Activated CD4-positive, alpha-beta memory T cell treated with anti-CD3 and anti-CD28 coated beads, Interleukin-2, amount 10 ng/mL, durations not matched to agents 7 days and 5 days (primary cell): ENCODE measurements at regions not wholly inside any gene's neighbourhood (a gene's known extent, or its start where the extent isn't known, plus 50 kb on each side); places are given as distances from the start of the nearest gene placed in this dataset.

Experiments used
- CTCF ChIA-PET: fragments of 350-600 bp; sonication (Branson Sonifier 250); formaldehyde crosslinking; loops from one replicate; lab custom pipeline; 2021; ENCODE audit warnings: antibody characterized with exemption, inconsistent platforms; lab: Charles Lee
- POLR2A ChIA-PET: fragments of 350-600 bp; sonication (Branson Sonifier 250); formaldehyde crosslinking; loops from one replicate; lab custom pipeline; 2021; ENCODE audit warnings: antibody characterized with exemption; lab: Charles Lee
- DNase-seq: peaks from one replicate; pipeline ENCODE4 v3.0.0-alpha.2; 2020
- H3K27ac Mint-ChIP-seq: one replicate; pipeline ENCODE4 v1.8.0; 2021; ENCODE audit warnings: mild to moderate bottlenecking, mixed read lengths
- H3K27me3 Mint-ChIP-seq: one replicate; pipeline ENCODE4 v1.8.0; 2021; ENCODE audit warnings: mixed read lengths
- H3K36me3 Mint-ChIP-seq: one replicate; pipeline ENCODE4 v1.8.0; 2021; ENCODE audit warnings: low read depth, mixed read lengths
- H3K4me1 Mint-ChIP-seq: one replicate; pipeline ENCODE4 v1.8.0; 2021; ENCODE audit warnings: mixed read lengths
- H3K4me3 Mint-ChIP-seq: one replicate; pipeline ENCODE4 v1.8.0; 2021; ENCODE audit warnings: mild to moderate bottlenecking, mixed read lengths
- H3K9me3 Mint-ChIP-seq: one replicate; pipeline ENCODE4 v1.8.0; 2021; ENCODE audit warnings: mixed read lengths

DNA sequence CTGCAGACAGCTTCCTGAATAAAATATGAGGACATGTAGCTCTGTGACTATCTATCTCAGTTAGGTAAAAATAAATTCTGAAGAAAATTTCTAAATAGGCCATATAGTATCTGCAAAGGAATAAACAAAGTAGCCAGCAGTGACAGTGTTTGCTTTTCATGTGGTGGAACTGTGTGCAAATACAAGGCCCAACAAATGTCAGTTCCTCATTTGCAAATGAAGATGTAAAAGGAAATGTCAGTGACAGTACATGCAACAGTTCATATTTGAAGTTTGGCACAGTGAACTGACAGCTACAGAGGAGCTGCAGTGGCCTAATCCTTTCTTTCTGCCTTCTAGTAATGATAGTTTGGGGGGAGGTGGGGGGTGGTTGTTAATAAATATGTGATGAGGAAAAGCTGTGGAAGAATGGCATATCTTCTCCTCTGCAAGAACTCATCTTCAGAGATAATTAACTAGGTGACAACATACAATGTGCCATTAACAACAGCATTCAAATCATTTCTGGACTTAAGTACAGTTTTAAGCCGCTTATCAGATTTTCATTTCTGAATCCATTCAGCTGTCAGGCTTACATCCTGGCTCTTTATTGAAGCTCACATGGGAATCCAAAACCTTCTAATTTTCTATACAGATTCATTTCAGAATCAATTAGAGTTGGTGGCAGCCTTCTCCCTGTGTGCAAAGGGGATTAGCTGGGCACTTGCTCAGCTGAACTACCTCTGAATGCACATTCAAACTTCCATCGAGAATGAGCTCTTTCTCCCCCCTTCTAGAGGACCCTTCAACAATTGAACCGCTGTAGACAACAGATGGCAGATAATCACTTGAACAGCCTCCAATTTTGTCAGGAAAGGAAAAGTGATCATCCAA is 1059.0 kb upstream of the EPHA7 start:
- Mint-ChIP-seq H3K9me3 (peaks cover 8% of the 10 kb centered on the region), H3K27ac (no peak overlapping the region), H3K36me3 (no peaks in the 10 kb centered on the region), H3K4me1 (no peaks in the 10 kb centered on the region), H3K4me3 (no peak overlapping the region), H3K27me3 (no peaks in the 10 kb centered on the region)
- CTCF ChIA-PET = no interaction called here
- DNase-seq = no peak
- POLR2A ChIA-PET = no interaction called here

DNA sequence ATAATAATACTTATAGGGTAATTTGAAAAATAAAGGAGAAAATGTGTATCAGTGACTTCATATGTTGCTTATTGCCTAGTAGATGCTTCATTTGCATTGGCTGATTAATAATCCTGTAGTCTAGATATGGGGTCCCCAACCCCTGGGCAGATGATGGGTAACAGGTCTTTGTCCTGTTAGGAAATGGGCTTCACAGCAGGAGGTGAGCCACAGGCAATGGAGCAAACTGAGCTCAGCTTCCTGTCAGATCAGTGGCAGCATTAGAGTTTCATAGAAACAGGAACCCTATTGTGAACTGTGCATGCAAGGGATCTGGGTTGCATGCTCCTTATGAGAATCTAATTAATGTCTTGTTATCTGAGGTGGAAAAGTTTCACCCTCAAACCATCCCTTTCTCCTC is 1049.5 kb upstream of the EPHA7 start:
- no peak overlapping the region for H3K27ac Mint-ChIP-seq
- DNase-seq = no peak
- CTCF ChIA-PET = no interaction called here
- H3K4me3 Mint-ChIP-seq = no peak overlapping the region
- POLR2A ChIA-PET = no interaction called here
- peaks cover 7% of the 10 kb centered on the region for H3K9me3 Mint-ChIP-seq
- H3K36me3 Mint-ChIP-seq = no peaks in the 10 kb centered on the region
- H3K4me1 Mint-ChIP-seq = no peaks in the 10 kb centered on the region
- no peaks in the 10 kb centered on the region for H3K27me3 Mint-ChIP-seq

DNA sequence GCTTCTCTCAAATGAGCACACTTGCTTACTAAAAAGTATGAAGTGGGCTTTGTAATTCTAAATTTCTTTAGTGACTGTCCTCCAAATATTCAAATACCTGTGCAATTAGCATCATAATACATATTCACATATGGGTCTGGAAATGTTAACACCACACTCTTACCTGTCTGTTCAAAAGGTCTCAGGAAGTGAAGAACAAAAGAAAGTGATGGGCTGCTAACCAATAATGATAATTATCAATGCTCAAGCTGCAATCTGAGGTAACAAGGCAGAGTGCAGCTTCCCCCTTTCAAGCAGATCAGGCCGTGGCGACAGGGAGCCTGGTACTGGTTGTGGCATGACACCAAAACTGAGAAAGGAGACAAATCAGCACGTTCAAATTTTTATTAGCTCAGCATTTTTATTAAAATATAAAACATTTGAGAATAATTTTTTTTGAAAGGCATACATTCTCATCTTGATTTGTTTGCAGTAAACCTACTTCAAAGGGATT is 1044.7 kb upstream of the EPHA7 start:
- no peak overlapping the region for H3K4me3 Mint-ChIP-seq
- H3K36me3 Mint-ChIP-seq = no peaks in the 10 kb centered on the region
- H3K4me1 Mint-ChIP-seq = no peaks in the 10 kb centered on the region
- ChIA-PET POLR2A (no interaction called here), CTCF (no interaction called here)
- no peak for DNase-seq
- no peaks in the 10 kb centered on the region for H3K27me3 Mint-ChIP-seq
- H3K27ac Mint-ChIP-seq = no peak overlapping the region
- H3K9me3 Mint-ChIP-seq = peaks cover 7% of the 10 kb centered on the region

DNA sequence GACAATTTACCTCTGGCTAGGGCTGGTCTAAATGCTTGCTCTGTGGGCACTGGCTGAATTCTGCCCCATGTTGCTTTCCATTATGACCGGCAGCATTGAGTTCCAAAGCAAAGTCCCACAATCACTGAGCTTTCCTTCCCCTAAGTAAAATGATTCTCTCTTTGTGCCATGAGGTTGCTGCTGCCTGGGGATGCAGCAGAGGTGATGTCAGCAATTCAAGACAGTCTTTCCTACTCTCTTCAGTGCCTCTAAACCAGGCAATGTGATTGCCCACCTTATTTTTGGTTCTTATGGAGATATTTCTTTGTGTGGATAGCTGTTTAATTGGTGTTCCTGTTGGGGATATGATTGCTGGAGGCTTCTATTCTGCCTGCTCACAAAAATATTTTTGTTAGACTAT is 1043.9 kb upstream of the EPHA7 start:
- Mint-ChIP-seq H3K9me3 (peaks cover 7% of the 10 kb centered on the region), H3K27me3 (no peaks in the 10 kb centered on the region), H3K36me3 (no peaks in the 10 kb centered on the region), H3K4me3 (no peak overlapping the region), H3K4me1 (no peaks in the 10 kb centered on the region), H3K27ac (no peak overlapping the region)
- ChIA-PET POLR2A (no interaction called here), CTCF (no interaction called here)
- no peak for DNase-seq

DNA sequence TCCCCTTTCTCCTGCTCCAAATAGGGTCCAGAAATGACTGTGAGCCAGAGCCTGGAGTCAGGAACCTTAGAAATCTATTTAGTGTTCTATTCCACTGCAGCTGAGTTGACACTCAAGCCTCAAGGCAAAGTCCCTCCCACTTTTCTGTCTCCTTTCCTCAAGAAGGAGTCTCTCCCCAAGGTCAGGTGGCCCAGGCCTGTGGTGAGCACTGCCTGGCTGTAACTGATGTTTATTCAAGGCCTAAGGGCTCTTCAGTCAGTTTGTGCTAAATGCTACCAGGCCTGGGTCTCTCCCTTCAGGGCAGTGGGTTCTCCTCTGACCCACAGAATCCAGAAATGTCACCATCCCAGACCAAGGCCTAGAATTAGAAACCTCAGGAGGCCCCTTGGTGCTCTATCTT is 1042.9 kb upstream of the EPHA7 start:
- no peaks in the 10 kb centered on the region for H3K4me1 Mint-ChIP-seq
- DNase-seq = no peak
- POLR2A ChIA-PET = no interaction called here
- no peak overlapping the region for H3K27ac Mint-ChIP-seq
- peaks cover 7% of the 10 kb centered on the region for H3K9me3 Mint-ChIP-seq
- H3K4me3 Mint-ChIP-seq = no peak overlapping the region
- no peaks in the 10 kb centered on the region for H3K36me3 Mint-ChIP-seq
- CTCF ChIA-PET = no interaction called here
- H3K27me3 Mint-ChIP-seq = no peaks in the 10 kb centered on the region

DNA sequence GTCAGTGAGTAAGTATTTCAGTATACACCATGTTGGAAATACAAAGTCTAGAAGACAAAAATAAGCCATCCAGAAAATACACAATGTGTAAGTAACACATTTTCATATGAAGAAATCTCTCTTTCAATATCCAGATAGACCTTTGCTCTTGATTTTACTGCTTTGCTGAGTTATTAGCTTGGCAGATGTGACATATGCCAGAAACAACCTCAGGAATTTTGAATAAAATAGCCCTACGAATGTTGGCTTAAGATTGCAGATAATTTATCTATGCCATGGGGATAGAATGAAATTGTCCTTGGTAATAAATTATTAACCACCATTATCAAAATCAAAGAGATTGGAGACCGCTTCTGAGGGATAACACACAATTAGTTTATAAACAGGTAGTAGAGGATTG is 1036.9 kb upstream of the EPHA7 start:
- H3K27ac Mint-ChIP-seq = no peak overlapping the region
- no peaks in the 10 kb centered on the region for H3K27me3 Mint-ChIP-seq
- ChIA-PET POLR2A (no interaction called here), CTCF (no interaction called here)
- no peaks in the 10 kb centered on the region for H3K4me1 Mint-ChIP-seq
- DNase-seq = no peak
- peaks cover 10% of the 10 kb centered on the region for H3K9me3 Mint-ChIP-seq
- no peaks in the 10 kb centered on the region for H3K36me3 Mint-ChIP-seq
- H3K4me3 Mint-ChIP-seq = no peak overlapping the region

DNA sequence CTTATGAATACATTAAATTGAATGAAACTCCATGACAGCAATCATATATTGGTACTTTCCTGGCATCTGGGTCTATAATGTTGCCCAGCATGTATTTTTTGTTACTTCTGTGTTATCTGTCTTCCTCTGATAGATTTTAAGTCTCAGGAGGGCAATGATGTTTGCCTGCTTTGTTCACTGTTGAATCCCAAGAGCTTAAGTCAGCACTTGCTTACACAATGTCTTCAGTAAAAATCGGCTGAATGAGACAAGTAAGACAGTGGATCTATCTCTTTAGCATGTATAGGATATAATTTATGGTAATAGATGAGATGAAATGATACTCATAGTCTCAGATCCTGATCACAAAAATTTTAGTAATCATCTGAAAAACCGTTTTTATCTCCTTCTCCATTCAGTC is 1034.9 kb upstream of the EPHA7 start:
- H3K4me3 Mint-ChIP-seq = no peak overlapping the region
- H3K9me3 Mint-ChIP-seq = peaks cover 7% of the 10 kb centered on the region
- no peak for DNase-seq
- no peaks in the 10 kb centered on the region for H3K4me1 Mint-ChIP-seq
- no peak overlapping the region for H3K27ac Mint-ChIP-seq
- CTCF ChIA-PET = no interaction called here
- H3K27me3 Mint-ChIP-seq = no peaks in the 10 kb centered on the region
- no peaks in the 10 kb centered on the region for H3K36me3 Mint-ChIP-seq
- POLR2A ChIA-PET = no interaction called here

DNA sequence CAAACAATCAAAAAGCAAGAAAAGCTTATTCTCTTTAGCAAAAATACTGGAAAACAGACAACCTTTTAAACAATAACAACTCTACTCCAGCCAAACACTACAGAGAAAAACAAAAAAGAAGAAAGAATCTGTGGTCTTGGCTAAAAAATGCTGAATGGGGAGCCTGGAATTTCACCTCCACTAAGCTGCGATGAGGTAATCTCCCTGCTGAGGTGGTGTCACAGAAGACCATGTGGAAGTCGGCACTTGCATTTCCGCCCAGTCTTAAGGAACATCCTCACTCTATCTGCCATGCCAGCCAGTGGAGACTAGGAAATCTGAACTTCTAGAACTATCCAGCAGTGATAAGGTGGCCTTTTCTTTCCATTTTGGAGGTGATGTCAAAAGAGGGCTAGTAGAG is 1026.8 kb upstream of the EPHA7 start:
- no peaks in the 10 kb centered on the region for H3K36me3 Mint-ChIP-seq
- ChIA-PET POLR2A (no interaction called here), CTCF (no interaction called here)
- H3K4me1 Mint-ChIP-seq = no peaks in the 10 kb centered on the region
- peaks cover 4% of the 10 kb centered on the region for H3K9me3 Mint-ChIP-seq
- no peaks in the 10 kb centered on the region for H3K27me3 Mint-ChIP-seq
- no peak overlapping the region for H3K27ac Mint-ChIP-seq
- no peak for DNase-seq
- H3K4me3 Mint-ChIP-seq = no peak overlapping the region

DNA sequence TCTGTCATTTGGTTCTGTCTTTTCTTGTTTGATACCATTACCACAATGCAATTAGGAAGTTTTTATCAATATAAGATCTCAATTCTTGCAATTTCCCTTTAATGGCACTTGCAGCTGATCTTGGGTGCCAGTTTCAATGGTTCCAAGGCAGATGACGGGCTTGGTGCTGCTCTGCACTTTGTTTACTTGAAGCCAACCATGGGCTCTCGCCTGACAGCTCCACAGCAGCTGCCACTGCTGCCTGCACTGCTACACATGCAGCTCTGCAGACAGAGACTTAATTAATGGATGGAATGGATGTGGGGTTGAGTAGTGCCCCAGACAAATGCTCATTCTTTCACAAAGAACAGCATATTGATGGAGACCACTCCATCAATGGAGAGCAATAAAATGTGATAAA is 1024.3 kb upstream of the EPHA7 start:
- Mint-ChIP-seq H3K9me3 (no peaks in the 10 kb centered on the region), H3K36me3 (no peaks in the 10 kb centered on the region), H3K27ac (no peak overlapping the region), H3K27me3 (no peaks in the 10 kb centered on the region), H3K4me3 (no peak overlapping the region), H3K4me1 (no peaks in the 10 kb centered on the region)
- DNase-seq = no peak
- ChIA-PET POLR2A (no interaction called here), CTCF (no interaction called here)

DNA sequence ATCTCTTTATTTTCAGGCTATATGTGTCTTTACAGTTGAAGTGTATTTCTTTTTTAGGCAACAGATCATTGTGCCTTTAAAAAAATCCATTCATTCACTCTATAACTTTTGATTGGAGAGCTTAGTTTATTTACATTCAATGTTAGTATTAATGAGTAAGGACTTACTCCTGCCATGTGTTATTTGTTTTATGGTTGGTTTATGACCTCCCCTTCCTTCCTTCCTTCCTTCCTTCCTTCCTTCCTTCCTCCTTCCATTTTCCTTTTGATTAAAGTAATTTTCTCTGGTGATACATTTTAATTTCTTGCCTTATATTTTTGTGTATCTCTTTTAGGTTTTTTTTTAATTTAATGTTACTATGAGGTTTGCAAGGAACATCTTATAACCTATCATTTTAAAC is 1005.3 kb upstream of the EPHA7 start:
- DNase-seq = no peak
- Mint-ChIP-seq H3K4me3 (no peak overlapping the region), H3K36me3 (no peaks in the 10 kb centered on the region), H3K27ac (no peak overlapping the region), H3K4me1 (no peaks in the 10 kb centered on the region), H3K27me3 (no peaks in the 10 kb centered on the region), H3K9me3 (peaks cover 13% of the 10 kb centered on the region)
- CTCF ChIA-PET = no interaction called here
- POLR2A ChIA-PET = no interaction called here

DNA sequence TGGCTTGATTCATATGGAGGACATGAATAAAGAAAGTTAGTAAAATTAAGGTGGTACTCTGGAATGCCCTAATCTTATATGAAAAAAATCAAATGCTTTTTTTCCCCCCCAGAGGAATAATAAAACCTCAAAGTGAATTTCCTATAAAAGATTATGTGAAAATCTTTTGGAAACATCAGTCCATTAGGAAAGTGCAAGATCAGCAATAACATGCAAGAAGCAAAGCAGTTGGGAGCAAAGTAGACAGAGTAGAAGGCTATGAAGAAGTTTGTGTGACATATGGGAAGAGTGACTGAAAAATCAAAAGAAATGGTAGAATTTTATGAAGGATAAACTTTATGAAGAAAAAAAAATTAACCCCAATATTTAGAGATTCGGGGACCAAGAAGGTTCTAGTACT is 998.0 kb upstream of the EPHA7 start:
- H3K27ac Mint-ChIP-seq = no peak overlapping the region

DNA sequence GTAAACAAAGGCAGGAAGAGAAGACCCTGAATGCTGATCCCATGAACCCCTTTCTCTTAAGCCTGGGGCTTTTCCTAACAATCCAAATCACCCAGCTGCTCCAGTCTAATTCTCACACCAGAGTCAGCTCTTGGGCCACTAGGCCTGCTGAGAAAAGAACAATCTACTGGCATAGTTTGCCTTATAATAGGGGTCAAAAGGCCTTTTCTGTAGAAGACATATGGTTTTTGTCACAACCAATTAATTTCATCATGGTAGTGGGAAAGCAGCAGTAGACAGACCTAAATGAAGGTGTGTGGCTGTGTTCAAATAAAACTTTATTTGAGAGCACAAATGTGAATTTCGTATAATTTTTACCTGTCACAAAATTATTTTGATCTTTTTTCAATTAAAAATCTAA is 994.7 kb upstream of the EPHA7 start:
- Mint-ChIP-seq H3K9me3 (no peaks in the 10 kb centered on the region), H3K4me1 (no peaks in the 10 kb centered on the region), H3K4me3 (no peak overlapping the region), H3K27ac (no peak overlapping the region), H3K36me3 (no peaks in the 10 kb centered on the region), H3K27me3 (no peaks in the 10 kb centered on the region)
- ChIA-PET POLR2A (no interaction called here), CTCF (no interaction called here)
- DNase-seq = no peak

More for the DNA sequence above, 998.0 kb upstream of the EPHA7 start:
- Mint-ChIP-seq H3K27me3 (no peaks in the 10 kb centered on the region), H3K4me3 (no peak overlapping the region), H3K36me3 (no peaks in the 10 kb centered on the region), H3K9me3 (no peaks in the 10 kb centered on the region), H3K4me1 (no peaks in the 10 kb centered on the region)
- ChIA-PET POLR2A (no interaction called here), CTCF (no interaction called here)
- no peak for DNase-seq

DNA sequence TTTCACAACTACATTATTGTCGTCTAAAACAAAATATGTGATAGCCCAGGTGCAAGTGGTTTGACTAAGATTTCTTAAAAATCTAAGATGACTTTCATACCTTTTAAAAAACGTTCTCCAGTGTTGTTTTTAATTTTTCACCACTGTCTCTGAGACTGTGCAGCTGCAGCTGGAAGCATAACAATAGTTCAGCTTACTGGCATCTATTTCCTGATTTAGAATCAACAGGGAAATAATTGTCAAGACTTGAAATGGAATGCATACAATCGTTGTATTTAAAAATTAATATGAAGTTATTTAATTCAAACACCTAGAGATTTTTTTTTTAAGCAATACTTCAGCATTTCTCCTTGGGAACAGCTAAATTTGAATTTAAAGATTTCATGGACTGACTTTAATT is 982.0 kb upstream of the EPHA7 start:
- Mint-ChIP-seq H3K27me3 (no peaks in the 10 kb centered on the region), H3K9me3 (no peaks in the 10 kb centered on the region), H3K4me1 (no peaks in the 10 kb centered on the region), H3K4me3 (no peak overlapping the region), H3K36me3 (no peaks in the 10 kb centered on the region), H3K27ac (no peak overlapping the region)
- POLR2A ChIA-PET = no interaction called here
- DNase-seq = no peak
- CTCF ChIA-PET = no interaction called here

DNA sequence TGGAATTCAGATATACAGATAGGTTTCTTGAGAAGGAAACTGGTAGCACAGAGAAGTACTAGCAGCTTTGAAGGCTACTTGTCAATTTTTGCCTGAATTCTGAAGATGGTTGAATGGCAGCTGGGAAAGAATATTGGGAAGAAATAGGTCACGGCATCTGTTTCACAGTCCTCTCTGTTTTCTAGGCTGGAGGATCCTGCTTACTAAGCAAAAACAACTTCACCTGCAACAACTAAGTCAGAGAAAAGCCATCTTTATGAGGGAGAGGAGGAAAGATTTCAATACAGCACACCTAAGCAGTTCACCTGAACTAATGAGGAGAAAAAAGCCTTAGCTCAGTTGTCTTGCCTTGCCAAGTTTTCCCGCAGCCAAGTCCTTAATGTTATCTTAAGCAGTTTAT is 975.5 kb upstream of the EPHA7 start:
- POLR2A ChIA-PET = no interaction called here
- H3K4me1 Mint-ChIP-seq = no peaks in the 10 kb centered on the region
- H3K27ac Mint-ChIP-seq = no peak overlapping the region
- no peak for DNase-seq
- no peak overlapping the region for H3K4me3 Mint-ChIP-seq
- no peaks in the 10 kb centered on the region for H3K27me3 Mint-ChIP-seq
- no peaks in the 10 kb centered on the region for H3K9me3 Mint-ChIP-seq
- H3K36me3 Mint-ChIP-seq = no peaks in the 10 kb centered on the region
- CTCF ChIA-PET = no interaction called here
